SU-DHL-6 (cell line): ENCODE measurements at regions not wholly inside any gene's neighbourhood (a gene's known extent, or its start where the extent isn't known, plus 50 kb on each side); places are given as distances from the start of the nearest gene placed in this dataset.

Experiments
- H2AFZ ChIP-seq: fragments of 200-600 bp; sonication (generic); 2 replicates; pipeline ENCODE4 v1.6.1; 2014; ENCODE audit warnings: low read depth, mild to moderate bottlenecking, moderate library complexity, mixed read lengths, antibody characterized with exemption, low read length; ENCODE audit not compliant: severe bottlenecking
- H3F3A ChIP-seq: fragments of 200-600 bp; shearing (Covaris generic); 2 replicates; pipeline ENCODE4 v1.6.0; 2016; ENCODE audit warnings: antibody characterized with exemption, mild to moderate bottlenecking; ENCODE audit not compliant: insufficient read depth
- H3K27ac ChIP-seq: fragments of 200-600 bp; sonication (generic); 2 replicates; pipeline ENCODE4 v1.5.1; 2016; ENCODE audit warnings: low read depth, mild to moderate bottlenecking, low read length, moderate library complexity, mixed read lengths
- H3K27me3 ChIP-seq: fragments of 200-600 bp; sonication (generic), shearing (Covaris generic); 2 replicates; pipeline ENCODE4 v1.6.0; 2014; ENCODE audit warnings: mild to moderate bottlenecking, low read length
- H3K36me3 ChIP-seq: fragments of 200-600 bp; sonication (generic); 2 replicates; pipeline ENCODE4 v1.6.1; 2014; ENCODE audit warnings: mild to moderate bottlenecking, low read length, mixed read lengths
- H3K4me2 ChIP-seq: fragments of 300-600, 200-600 bp; shearing (Covaris generic), sonication (generic); 2 replicates; pipeline ENCODE4 v1.6.0; 2014; ENCODE audit warnings: low read length, low read depth, mild to moderate bottlenecking; ENCODE audit not compliant: poor library complexity, severe bottlenecking
- H3K4me3 ChIP-seq: fragments of 200-600 bp; sonication (generic); 2 replicates; pipeline ENCODE4 v1.5.1; 2014; ENCODE audit warnings: antibody characterized with exemption, low read length, mild to moderate bottlenecking, mixed read lengths; ENCODE audit not compliant: insufficient read depth, poor library complexity, severe bottlenecking
- H3K79me2 ChIP-seq: fragments of 200-600 bp; sonication (generic); 2 replicates; pipeline ENCODE4 v1.6.1; 2014; ENCODE audit warnings: mild to moderate bottlenecking, low read length, moderate library complexity; ENCODE audit not compliant: insufficient read depth
- H3K9ac ChIP-seq: fragments of 200-600 bp; sonication (generic); 2 replicates; pipeline ENCODE4 v1.7.0; 2014; ENCODE audit warnings: mild to moderate bottlenecking, low read length
- H3K9me2 ChIP-seq: fragments of 200-600 bp; sonication (generic); replicated peaks from 2 replicates; pipeline ENCODE4 v1.6.1; 2014; ENCODE audit warnings: low read length; ENCODE audit not compliant: insufficient read depth
- H3K9me3 ChIP-seq: fragments of 200-600 bp; sonication (generic); 2 replicates; pipeline ENCODE4 v1.6.1; 2014; ENCODE audit warnings: low read length, mixed read lengths; ENCODE audit not compliant: insufficient read depth
- H4K20me1 ChIP-seq: fragments of 200-600 bp; sonication (generic); 2 replicates; pipeline ENCODE4 v1.6.1; 2014; ENCODE audit warnings: low read depth, mild to moderate bottlenecking, antibody characterized with exemption, low read length, moderate library complexity, mixed read lengths
- EZH2phosphoT487 ChIP-seq: fragments of 200-600 bp; sonication (generic), shearing (Covaris generic); conservative IDR thresholded peaks from 2 replicates; pipeline ENCODE4 v1.6.1; 2018; ENCODE audit warnings: mild to moderate bottlenecking, antibody characterized with exemption, low read length, moderate library complexity, mixed read lengths
- TF ChIP-seq, protein P1 (sequence below): fragments of 200-600 bp; sonication (generic); IDR thresholded peaks from one replicate; pipeline ENCODE4 v1.5.1; 2017; ENCODE audit warnings: antibody characterized with exemption, mild to moderate bottlenecking, low read length, moderate library complexity; ENCODE audit not compliant: insufficient read depth, poor library complexity, severe bottlenecking

GRCh38 chr2:160603771-160604510 is 110.3 kb upstream of the RBMS1 start:
- Histone ChIP-seq H3K79me2 (no peaks in the 10 kb centered on the region), H3K27ac (no peak overlapping the region)

GRCh38 chr2:160606341-160606740 is 112.7 kb upstream of the RBMS1 start:
- Histone ChIP-seq H2AFZ (no peak overlapping the region), H3K36me3 (no peaks in the 10 kb centered on the region), H3F3A (no peaks in the 10 kb centered on the region), H3K4me3 (no peak overlapping the region), H3K9ac (no peak overlapping the region), H3K9me2 (no peaks in the 10 kb centered on the region), H3K4me2 (no peak overlapping the region), H3K79me2 (no peaks in the 10 kb centered on the region), H4K20me1 (no peaks in the 10 kb centered on the region), H3K9me3 (no peaks in the 10 kb centered on the region), H3K27ac (no peak overlapping the region), H3K27me3 (no peaks in the 10 kb centered on the region)
- no peak for TF ChIP-seq EZH2phosphoT487
- TF ChIP-seq, protein P1, sequence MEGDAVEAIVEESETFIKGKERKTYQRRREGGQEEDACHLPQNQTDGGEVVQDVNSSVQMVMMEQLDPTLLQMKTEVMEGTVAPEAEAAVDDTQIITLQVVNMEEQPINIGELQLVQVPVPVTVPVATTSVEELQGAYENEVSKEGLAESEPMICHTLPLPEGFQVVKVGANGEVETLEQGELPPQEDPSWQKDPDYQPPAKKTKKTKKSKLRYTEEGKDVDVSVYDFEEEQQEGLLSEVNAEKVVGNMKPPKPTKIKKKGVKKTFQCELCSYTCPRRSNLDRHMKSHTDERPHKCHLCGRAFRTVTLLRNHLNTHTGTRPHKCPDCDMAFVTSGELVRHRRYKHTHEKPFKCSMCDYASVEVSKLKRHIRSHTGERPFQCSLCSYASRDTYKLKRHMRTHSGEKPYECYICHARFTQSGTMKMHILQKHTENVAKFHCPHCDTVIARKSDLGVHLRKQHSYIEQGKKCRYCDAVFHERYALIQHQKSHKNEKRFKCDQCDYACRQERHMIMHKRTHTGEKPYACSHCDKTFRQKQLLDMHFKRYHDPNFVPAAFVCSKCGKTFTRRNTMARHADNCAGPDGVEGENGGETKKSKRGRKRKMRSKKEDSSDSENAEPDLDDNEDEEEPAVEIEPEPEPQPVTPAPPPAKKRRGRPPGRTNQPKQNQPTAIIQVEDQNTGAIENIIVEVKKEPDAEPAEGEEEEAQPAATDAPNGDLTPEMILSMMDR, result no peak

More at GRCh38 chr2:160603771-160604510, 110.3 kb upstream of the RBMS1 start:
- no peak overlapping the region for H3K4me2 ChIP-seq
- no peaks in the 10 kb centered on the region for H3K36me3 ChIP-seq
- H3K4me3 ChIP-seq, result no peak overlapping the region
- no peaks in the 10 kb centered on the region for H3F3A ChIP-seq
- no peaks in the 10 kb centered on the region for H3K27me3 ChIP-seq
- no peaks in the 10 kb centered on the region for H3K9me2 ChIP-seq
- H3K9ac ChIP-seq, result no peak overlapping the region
- H2AFZ ChIP-seq, result no peak overlapping the region
- H3K9me3 ChIP-seq, result no peaks in the 10 kb centered on the region
- no peaks in the 10 kb centered on the region for H4K20me1 ChIP-seq
- TF ChIP-seq, protein P1, result no peak
- TF ChIP-seq EZH2phosphoT487, result no peak

- no peaks in the 10 kb centered on the region for H3K27me3 ChIP-seq
- H3F3A ChIP-seq, result no peaks in the 10 kb centered on the region
- H2AFZ ChIP-seq, result no peak overlapping the region
- no peak overlapping the region for H3K4me2 ChIP-seq
- H3K79me2 ChIP-seq, result no peaks in the 10 kb centered on the region
- H3K9me3 ChIP-seq, result no peaks in the 10 kb centered on the region
- H3K9ac ChIP-seq, result no peak overlapping the region
- H3K9me2 ChIP-seq, result no peaks in the 10 kb centered on the region
- no peaks in the 10 kb centered on the region for H3K36me3 ChIP-seq
- no peak overlapping the region for H3K4me3 ChIP-seq
- H3K27ac ChIP-seq, result no peak overlapping the region
- TF ChIP-seq, protein P1, result no peak
- TF ChIP-seq EZH2phosphoT487, result no peak
- no peaks in the 10 kb centered on the region for H4K20me1 ChIP-seq
These were observed 115.0 kb upstream of the RBMS1 start for GRCh38 chr2:160608599-160608998.
